ENCODE measurements at regions not wholly inside any gene's neighbourhood (a gene's known extent, or its start where the extent isn't known, plus 50 kb on each side); places are given as distances from the start of the nearest gene placed in this dataset.

GRCh38 chr7:155998766-155999630, 186.7 kb upstream of the SHH start:
- Histone ChIP-seq H3K4me1 (peaks cover 0 to 5% (median 0%) of the 10 kb centered on the region in 6 donors), H3K36me3 (no peaks in the 10 kb centered on the region), H3K27me3 (replicated peaks in 1 of 7) (peaks cover 0 to 43% (median 0%) of the 10 kb centered on the region in 7 donors), H3K9me3 (no peaks in the 10 kb centered on the region), H3K27ac (no peak overlapping the region), H3K4me3 (no peak overlapping the region)
- TF ChIP-seq POLR2AphosphoS5 (IDR thresholded peaks at IDR 0.05) = no peak
- TF ChIP-seq CTCF (IDR thresholded peaks at IDR 0.05 in 8 of 11, conservative IDR thresholded peaks at IDR 0.05 in 3 of 11) = no peak
- TF ChIP-seq POLR2A (IDR thresholded peaks at IDR 0.05) = no peak
- WGBS, 5 donors = 89 to 93% (median 90%) methylated on average over 21 to 25 of the region's 25 CpGs
- DNase-seq = peak; percentile 74
- intact Hi-C loops (cut with DNase I; ENCODE audit: low total_unique reads) = no loop called here

GRCh38 chr7:155998328-155998691, 186.0 kb upstream of the SHH start:
- peaks cover 0 to 5% (median 0%) of the 10 kb centered on the region in 6 donors for H3K4me1 ChIP-seq
- H3K9me3 ChIP-seq = no peaks in the 10 kb centered on the region
- peaks cover 0 to 43% (median 0%) of the 10 kb centered on the region in 7 donors for H3K27me3 ChIP-seq (replicated peaks in 1 of 7)
- H3K36me3 ChIP-seq = no peaks in the 10 kb centered on the region
- 73 to 87% (median 75%) methylated on average over 21 to 23 of the region's 23 CpGs for WGBS, 5 donors
- no peak for TF ChIP-seq CTCF (IDR thresholded peaks at IDR 0.05 in 8 of 11, conservative IDR thresholded peaks at IDR 0.05 in 3 of 11)
- no peak for TF ChIP-seq POLR2A (IDR thresholded peaks at IDR 0.05)
- TF ChIP-seq POLR2AphosphoS5 (IDR thresholded peaks at IDR 0.05) = no peak
- intact Hi-C loops (cut with DNase I; ENCODE audit: low total_unique reads) = no loop called here
- H3K4me3 ChIP-seq = no peak overlapping the region
- no peak for DNase-seq
- no peak overlapping the region for H3K27ac ChIP-seq

- H3K4me1 ChIP-seq = peaks cover 0 to 5% (median 0%) of the 10 kb centered on the region in 6 donors
- H3K27me3 ChIP-seq (replicated peaks in 1 of 7) = peaks cover 0 to 43% (median 0%) of the 10 kb centered on the region in 7 donors
- TF ChIP-seq POLR2AphosphoS5 (IDR thresholded peaks at IDR 0.05) (no peak), POLR2A (IDR thresholded peaks at IDR 0.05) (no peak), CTCF (IDR thresholded peaks at IDR 0.05 in 8 of 11, conservative IDR thresholded peaks at IDR 0.05 in 3 of 11) (no peak)
- intact Hi-C loops (cut with DNase I; ENCODE audit: low total_unique reads) = no loop called here
- no peaks in the 10 kb centered on the region for H3K36me3 ChIP-seq
- H3K4me3 ChIP-seq = no peak overlapping the region
- H3K27ac ChIP-seq = no peak overlapping the region
- 50 to 60% (median 54%) methylated on average over 30 to 35 of the region's 35 CpGs for WGBS, 5 donors
- DNase-seq = no peak
- no peaks in the 10 kb centered on the region for H3K9me3 ChIP-seq
These were observed 185.4 kb upstream of the SHH start for GRCh38 chr7:155997431-155998327.
